SK-N-SH (cell line): ENCODE measurements at regions not wholly inside any gene's neighbourhood (a gene's known extent, or its start where the extent isn't known, plus 50 kb on each side); places are given as distances from the start of the nearest gene placed in this dataset.

ENCODE experiments used
- CTCF ChIP-seq: fragments of 200-600 bp; sonication (generic); IDR thresholded peaks from 2 replicates; pipeline ENCODE4 v1.6.1; 2017; ENCODE audit warnings: antibody characterized with exemption, mild to moderate bottlenecking, moderate library complexity
- EP300 ChIP-seq, 2 experiments: IDR thresholded peaks; 2 replicates each; pipeline versions ENCODE4 v1.4.0 to v1.6.1; 2012; ENCODE audit warnings: borderline replicate concordance in 1 of 2, low read depth in 1 of 2, low read length in 1 of 2
- GABPA ChIP-seq: IDR thresholded peaks from 2 replicates; pipeline ENCODE4 v1.4.0; 2012; ENCODE audit warnings: low read depth, mild to moderate bottlenecking
- POLR2AphosphoS5 ChIP-seq: IDR thresholded peaks from 2 replicates; pipeline ENCODE4 v1.6.1; 2012; ENCODE audit warnings: low read depth, low read length
- RAD21 ChIP-seq: IDR thresholded peaks from 2 replicates; pipeline ENCODE4 v1.6.1; 2012; ENCODE audit warnings: mild to moderate bottlenecking, low read length
- RFX5 ChIP-seq: IDR thresholded peaks from 2 replicates; pipeline ENCODE4 v1.6.1; 2012; ENCODE audit warnings: mild to moderate bottlenecking, improper control_type of control experiment, low read length
- TEAD4 ChIP-seq: IDR thresholded peaks from 2 replicates; pipeline ENCODE4 v1.4.0; 2012; ENCODE audit warnings: mild to moderate bottlenecking, borderline replicate concordance; ENCODE audit not compliant: insufficient read depth

GRCh38 chr12:89787763-89788162 lies 79.1 kb upstream of the ATP2B1 start:
- TF ChIP-seq CTCF (no peak), RFX5 (no peak), TEAD4 (no peak), EP300 (IDR thresholded peaks at IDR 0.05; ENCODE audit: borderline replicate concordance in 1 of 2, low read depth in 1 of 2, low read length in 1 of 2) (no peak), GABPA (no peak), POLR2AphosphoS5 (no peak), RAD21 (no peak)
